ENCODE measurements at regions not wholly inside any gene's neighbourhood (a gene's known extent, or its start where the extent isn't known, plus 50 kb on each side); places are given as distances from the start of the nearest gene placed in this dataset.

- Histone ChIP-seq H3K36me3 (no peaks in the 10 kb centered on the region), H3K27ac (no peak overlapping the region), H3K4me3 (no peak overlapping the region), H3K27me3 (replicated peaks; ENCODE audit: insufficient read depth) (no peaks in the 10 kb centered on the region), H3K4me1 (ENCODE audit: control insufficient read depth in 1 of 2, low read depth in 2 of 2) (peaks cover 0 to 4% of the 10 kb centered on the region in 2 donors), H3K9me3 (no peaks in the 10 kb centered on the region)
- ATAC-seq (ENCODE audit: insufficient number of reproducible peaks, low FRiP score, low read depth) (no peak), DNase-seq (ENCODE audit: low spot score) (no peak)
- TF ChIP-seq CTCF (IDR thresholded peaks at IDR 0.05) = no peak
These were observed 698.9 kb downstream of the DIPK2A start for GRCh38 chr3:144670571-144670970.

GRCh38 chr3:144677103-144677502 lies 705.5 kb downstream of the DIPK2A start:
- no peaks in the 10 kb centered on the region for H3K36me3 ChIP-seq
- no peaks in the 10 kb centered on the region for H3K27me3 ChIP-seq (replicated peaks; ENCODE audit: insufficient read depth)
- ATAC-seq (ENCODE audit: insufficient number of reproducible peaks, low FRiP score, low read depth) (no peak), DNase-seq (ENCODE audit: low spot score) (no peak)
- H3K4me3 ChIP-seq = no peak overlapping the region
- H3K4me1 ChIP-seq (ENCODE audit: control insufficient read depth in 1 of 2, low read depth in 2 of 2) = no peaks in the 10 kb centered on the region
- no peaks in the 10 kb centered on the region for H3K9me3 ChIP-seq
- no peak overlapping the region for H3K27ac ChIP-seq
- no peak for TF ChIP-seq CTCF (IDR thresholded peaks at IDR 0.05)

GRCh38 chr3:144683065-144683464 lies 711.4 kb downstream of the DIPK2A start:
- H3K9me3 ChIP-seq = no peaks in the 10 kb centered on the region
- H3K27me3 ChIP-seq (replicated peaks; ENCODE audit: insufficient read depth) = no peaks in the 10 kb centered on the region
- no peak for TF ChIP-seq CTCF (IDR thresholded peaks at IDR 0.05)
- no peak overlapping the region for H3K27ac ChIP-seq
- DNase-seq (ENCODE audit: low spot score) = no peak
- no peak for ATAC-seq (ENCODE audit: insufficient number of reproducible peaks, low FRiP score, low read depth)
- H3K4me3 ChIP-seq = no peak overlapping the region
- no peaks in the 10 kb centered on the region for H3K36me3 ChIP-seq
- no peaks in the 10 kb centered on the region for H3K4me1 ChIP-seq (ENCODE audit: control insufficient read depth in 1 of 2, low read depth in 2 of 2)

- TF ChIP-seq CTCF (IDR thresholded peaks at IDR 0.05) = no peak
- H3K27me3 ChIP-seq (replicated peaks; ENCODE audit: insufficient read depth) = no peaks in the 10 kb centered on the region
- no peak overlapping the region for H3K27ac ChIP-seq
- no peak overlapping the region for H3K4me3 ChIP-seq
- H3K36me3 ChIP-seq = no peaks in the 10 kb centered on the region
- no peaks in the 10 kb centered on the region for H3K4me1 ChIP-seq (ENCODE audit: control insufficient read depth in 1 of 2, low read depth in 2 of 2)
- no peaks in the 10 kb centered on the region for H3K9me3 ChIP-seq
- DNase-seq (ENCODE audit: low spot score) = no peak
- ATAC-seq (ENCODE audit: insufficient number of reproducible peaks, low FRiP score, low read depth) = no peak
These were observed 716.2 kb downstream of the DIPK2A start for GRCh38 chr3:144687862-144688261.

GRCh38 chr3:144692488-144692887 lies 720.9 kb downstream of the DIPK2A start:
- Histone ChIP-seq H3K27ac (no peak overlapping the region), H3K9me3 (no peaks in the 10 kb centered on the region), H3K27me3 (replicated peaks; ENCODE audit: insufficient read depth) (no peaks in the 10 kb centered on the region), H3K4me1 (ENCODE audit: control insufficient read depth in 1 of 2, low read depth in 2 of 2) (no peaks in the 10 kb centered on the region), H3K4me3 (no peak overlapping the region), H3K36me3 (no peaks in the 10 kb centered on the region)
- no peak for TF ChIP-seq CTCF (IDR thresholded peaks at IDR 0.05)
- ATAC-seq (ENCODE audit: insufficient number of reproducible peaks, low FRiP score, low read depth) (no peak), DNase-seq (ENCODE audit: low spot score) (no peak)
